ENCODE measurements at regions not wholly inside any gene's neighbourhood (a gene's known extent, or its start where the extent isn't known, plus 50 kb on each side); places are given as distances from the start of the nearest gene placed in this dataset.
"Not testable (repeated sequence)": the region's sequence is repeated elsewhere in the genome, so short reads cannot be mapped to it uniquely, and the experiment has no call there.

GRCh38 chr2:147141930-147142329 lies 702.9 kb upstream of the ACVR2A start:
- intact Hi-C loops (cut with micrococcal nuclease; ENCODE audit: unreplicated experiment), result no loop called here
- Histone ChIP-seq H3K27ac (ENCODE audit: low read depth, low read length, poor library complexity, severe bottlenecking) (no peak overlapping the region), H3K27me3 (replicated peaks; ENCODE audit: insufficient read depth, low read depth, low read length, poor library complexity) (no peaks in the 10 kb centered on the region), H3K4me3 (ENCODE audit: low read depth, low read length, poor library complexity, severe bottlenecking) (no peak overlapping the region), H3K4me1 (ENCODE audit: insufficient read depth, low read length, poor library complexity, severe bottlenecking) (no peaks in the 10 kb centered on the region), H3K9me3 (ENCODE audit: low read depth, low read length, poor library complexity, severe bottlenecking) (no peaks in the 10 kb centered on the region), H3K36me3 (ENCODE audit: insufficient read depth, low read length, poor library complexity, severe bottlenecking) (no peaks in the 10 kb centered on the region)
- CTCF ChIA-PET, result no interaction called here
- DNase-seq (ENCODE audit: low spot score), result no peak
- TF ChIP-seq EZH2 (IDR thresholded peaks at IDR 0.05; ENCODE audit: borderline replicate concordance, low read depth, low read length, poor library complexity, severe bottlenecking), result no peak
- TF ChIP-seq, protein P1, sequence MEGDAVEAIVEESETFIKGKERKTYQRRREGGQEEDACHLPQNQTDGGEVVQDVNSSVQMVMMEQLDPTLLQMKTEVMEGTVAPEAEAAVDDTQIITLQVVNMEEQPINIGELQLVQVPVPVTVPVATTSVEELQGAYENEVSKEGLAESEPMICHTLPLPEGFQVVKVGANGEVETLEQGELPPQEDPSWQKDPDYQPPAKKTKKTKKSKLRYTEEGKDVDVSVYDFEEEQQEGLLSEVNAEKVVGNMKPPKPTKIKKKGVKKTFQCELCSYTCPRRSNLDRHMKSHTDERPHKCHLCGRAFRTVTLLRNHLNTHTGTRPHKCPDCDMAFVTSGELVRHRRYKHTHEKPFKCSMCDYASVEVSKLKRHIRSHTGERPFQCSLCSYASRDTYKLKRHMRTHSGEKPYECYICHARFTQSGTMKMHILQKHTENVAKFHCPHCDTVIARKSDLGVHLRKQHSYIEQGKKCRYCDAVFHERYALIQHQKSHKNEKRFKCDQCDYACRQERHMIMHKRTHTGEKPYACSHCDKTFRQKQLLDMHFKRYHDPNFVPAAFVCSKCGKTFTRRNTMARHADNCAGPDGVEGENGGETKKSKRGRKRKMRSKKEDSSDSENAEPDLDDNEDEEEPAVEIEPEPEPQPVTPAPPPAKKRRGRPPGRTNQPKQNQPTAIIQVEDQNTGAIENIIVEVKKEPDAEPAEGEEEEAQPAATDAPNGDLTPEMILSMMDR (conservative IDR thresholded peaks at IDR 0.05; ENCODE audit: low read depth, low read length), result no peak
- BruUV-seq (replicated peaks), result no TSS peak
- POLR2A ChIA-PET (ENCODE audit: low non-redundant PET), result no interaction called here

GRCh38 chr2:147139732-147140131 lies 705.1 kb upstream of the ACVR2A start:
- POLR2A ChIA-PET (ENCODE audit: low non-redundant PET); DNase-seq (ENCODE audit: low spot score); H3K4me1 ChIP-seq (ENCODE audit: insufficient read depth, low read length, poor library complexity, severe bottlenecking); H3K27me3 ChIP-seq (replicated peaks; ENCODE audit: insufficient read depth, low read depth, low read length, poor library complexity); H3K36me3 ChIP-seq (ENCODE audit: insufficient read depth, low read length, poor library complexity, severe bottlenecking); H3K4me3 ChIP-seq (ENCODE audit: low read depth, low read length, poor library complexity, severe bottlenecking); intact Hi-C loops (cut with micrococcal nuclease; ENCODE audit: unreplicated experiment); H3K9me3 ChIP-seq (ENCODE audit: low read depth, low read length, poor library complexity, severe bottlenecking); H3K27ac ChIP-seq (ENCODE audit: low read depth, low read length, poor library complexity, severe bottlenecking); CTCF ChIA-PET; BruUV-seq (replicated peaks): not testable (repeated sequence)

GRCh38 chr2:147137711-147138110 lies 707.1 kb upstream of the ACVR2A start:
- Histone ChIP-seq H3K4me3 (ENCODE audit: low read depth, low read length, poor library complexity, severe bottlenecking) (no peak overlapping the region), H3K9me3 (ENCODE audit: low read depth, low read length, poor library complexity, severe bottlenecking) (no peaks in the 10 kb centered on the region), H3K36me3 (ENCODE audit: insufficient read depth, low read length, poor library complexity, severe bottlenecking) (no peaks in the 10 kb centered on the region), H3K27ac (ENCODE audit: low read depth, low read length, poor library complexity, severe bottlenecking) (no peak overlapping the region), H3K27me3 (replicated peaks; ENCODE audit: insufficient read depth, low read depth, low read length, poor library complexity) (no peaks in the 10 kb centered on the region), H3K4me1 (ENCODE audit: insufficient read depth, low read length, poor library complexity, severe bottlenecking) (no peaks in the 10 kb centered on the region)
- BruUV-seq (replicated peaks), result no TSS peak
- TF ChIP-seq EZH2 (IDR thresholded peaks at IDR 0.05; ENCODE audit: borderline replicate concordance, low read depth, low read length, poor library complexity, severe bottlenecking), result no peak
- TF ChIP-seq, protein P1 (conservative IDR thresholded peaks at IDR 0.05; ENCODE audit: low read depth, low read length), result no peak
- ChIA-PET CTCF (no interaction called here), POLR2A (ENCODE audit: low non-redundant PET) (no interaction called here)
- intact Hi-C loops (cut with micrococcal nuclease; ENCODE audit: unreplicated experiment), result no loop called here
- DNase-seq (ENCODE audit: low spot score), result no peak

DNA sequence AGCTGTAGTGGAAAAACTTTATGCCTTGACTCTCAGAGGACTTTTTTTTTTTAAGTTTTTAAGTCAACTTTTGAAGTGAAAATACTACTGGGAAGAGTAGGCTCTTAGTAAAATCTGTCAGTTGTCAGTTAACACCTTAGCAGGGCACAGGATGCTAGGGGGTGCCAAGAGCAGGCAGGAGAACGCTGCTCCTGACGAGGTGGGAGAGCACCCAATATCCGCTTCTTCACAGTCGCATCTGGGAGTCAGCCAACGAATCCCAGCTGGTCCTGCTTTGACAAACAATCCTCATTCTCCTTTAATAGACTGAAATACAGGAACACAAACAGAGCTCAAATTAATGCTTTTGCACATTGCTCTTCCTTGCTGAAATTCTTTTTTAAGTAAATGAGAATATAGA lies 709.5 kb upstream of the ACVR2A start:
- no peak for DNase-seq (ENCODE audit: low spot score)
- Histone ChIP-seq H3K27ac (ENCODE audit: low read depth, low read length, poor library complexity, severe bottlenecking) (no peak overlapping the region), H3K4me1 (ENCODE audit: insufficient read depth, low read length, poor library complexity, severe bottlenecking) (no peaks in the 10 kb centered on the region), H3K27me3 (replicated peaks; ENCODE audit: insufficient read depth, low read depth, low read length, poor library complexity) (no peaks in the 10 kb centered on the region), H3K9me3 (ENCODE audit: low read depth, low read length, poor library complexity, severe bottlenecking) (no peaks in the 10 kb centered on the region), H3K36me3 (ENCODE audit: insufficient read depth, low read length, poor library complexity, severe bottlenecking) (no peaks in the 10 kb centered on the region), H3K4me3 (ENCODE audit: low read depth, low read length, poor library complexity, severe bottlenecking) (no peak overlapping the region)
- CTCF ChIA-PET, result no interaction called here
- no TSS peak for BruUV-seq (replicated peaks)
- intact Hi-C loops (cut with micrococcal nuclease; ENCODE audit: unreplicated experiment), result no loop called here
- TF ChIP-seq, protein P1 (conservative IDR thresholded peaks at IDR 0.05; ENCODE audit: low read depth, low read length), result no peak
- no peak for TF ChIP-seq EZH2 (IDR thresholded peaks at IDR 0.05; ENCODE audit: borderline replicate concordance, low read depth, low read length, poor library complexity, severe bottlenecking)
- POLR2A ChIA-PET (ENCODE audit: low non-redundant PET), result no interaction called here
